Transverse colon (tissue), 3 donors: ENCODE measurements at regions not wholly inside any gene's neighbourhood (a gene's known extent, or its start where the extent isn't known, plus 50 kb on each side); places are given as distances from the start of the nearest gene placed in this dataset.

ENCODE experiments used
- POLR2A ChIP-seq: fragments of 450-650 bp; IDR thresholded peaks from one replicate; pipeline ENCODE4 v1.6.1; 2016; ENCODE audit warnings: antibody characterized with exemption, mild to moderate bottlenecking, moderate library complexity
- TF ChIP-seq, protein P1 (sequence below), 5 experiments: fragments of 200-600 bp in 3 of 5; fragments of 450-650 bp in 2 of 5; sonication (generic) in 3 of 5; IDR thresholded peaks; 1 replicate in 2 of 5; 2 replicates in 3 of 5; pipeline ENCODE4 v1.5.1; 2016 to 2017; ENCODE audit warnings: antibody characterized with exemption in 5 of 5, inconsistent platforms in 3 of 5, mild to moderate bottlenecking in 2 of 5, moderate library complexity in 1 of 5

DNA sequence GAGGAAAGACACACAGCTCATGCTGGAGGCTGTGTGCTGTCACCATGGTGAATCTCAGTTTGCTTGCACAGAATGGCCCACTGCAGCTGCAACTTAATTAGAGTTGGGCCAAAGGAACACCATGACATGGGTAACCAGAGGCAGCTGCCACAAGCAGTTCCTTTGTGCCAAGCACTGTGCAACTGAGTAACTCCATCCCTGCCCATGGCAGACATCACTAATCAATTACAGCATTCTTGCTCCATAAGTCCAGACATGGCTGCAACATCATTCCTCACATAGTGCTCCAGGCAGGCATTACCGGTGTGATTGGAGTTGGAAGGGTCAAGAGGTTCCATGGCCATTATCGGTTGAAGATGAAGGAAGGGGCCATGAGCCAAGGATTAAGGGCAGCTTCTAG is 207.0 kb downstream of the RBM19 start:
- TF ChIP-seq POLR2A: no peak
- TF ChIP-seq, protein P1, sequence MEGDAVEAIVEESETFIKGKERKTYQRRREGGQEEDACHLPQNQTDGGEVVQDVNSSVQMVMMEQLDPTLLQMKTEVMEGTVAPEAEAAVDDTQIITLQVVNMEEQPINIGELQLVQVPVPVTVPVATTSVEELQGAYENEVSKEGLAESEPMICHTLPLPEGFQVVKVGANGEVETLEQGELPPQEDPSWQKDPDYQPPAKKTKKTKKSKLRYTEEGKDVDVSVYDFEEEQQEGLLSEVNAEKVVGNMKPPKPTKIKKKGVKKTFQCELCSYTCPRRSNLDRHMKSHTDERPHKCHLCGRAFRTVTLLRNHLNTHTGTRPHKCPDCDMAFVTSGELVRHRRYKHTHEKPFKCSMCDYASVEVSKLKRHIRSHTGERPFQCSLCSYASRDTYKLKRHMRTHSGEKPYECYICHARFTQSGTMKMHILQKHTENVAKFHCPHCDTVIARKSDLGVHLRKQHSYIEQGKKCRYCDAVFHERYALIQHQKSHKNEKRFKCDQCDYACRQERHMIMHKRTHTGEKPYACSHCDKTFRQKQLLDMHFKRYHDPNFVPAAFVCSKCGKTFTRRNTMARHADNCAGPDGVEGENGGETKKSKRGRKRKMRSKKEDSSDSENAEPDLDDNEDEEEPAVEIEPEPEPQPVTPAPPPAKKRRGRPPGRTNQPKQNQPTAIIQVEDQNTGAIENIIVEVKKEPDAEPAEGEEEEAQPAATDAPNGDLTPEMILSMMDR (IDR thresholded peaks at IDR 0.05): no peak
